Memory B cell (primary cell): ENCODE measurements at regions not wholly inside any gene's neighbourhood (a gene's known extent, or its start where the extent isn't known, plus 50 kb on each side); places are given as distances from the start of the nearest gene placed in this dataset.

Experiments used
- ATAC-seq: fragments of 150-1000 bp; cut with Tn5 transposase; 2 replicates; pipeline ENCODE4 v1.10.0; 2021; ENCODE audit warnings: low read depth, mild to moderate bottlenecking, moderate library complexity
- DNase-seq, 2 donors: peaks; one replicate each; pipeline ENCODE4 v3.0.0; 2022; ENCODE audit warnings: low spot score in 2 of 2
- H3K27ac Mint-ChIP-seq: one replicate; pipeline ENCODE4 v1.8.0; 2022; ENCODE audit warnings: mild to moderate bottlenecking, moderate library complexity, mixed read lengths
- H3K27me3 Mint-ChIP-seq: one replicate; pipeline ENCODE4 v1.8.0; 2022; ENCODE audit warnings: mixed read lengths
- H3K36me3 Mint-ChIP-seq: one replicate; pipeline ENCODE4 v1.8.0; 2022; ENCODE audit warnings: mild to moderate bottlenecking, mixed read lengths
- H3K4me1 Mint-ChIP-seq: one replicate; pipeline ENCODE4 v1.8.0; 2022; ENCODE audit warnings: mixed read lengths
- H3K4me3 Mint-ChIP-seq: one replicate; pipeline ENCODE4 v1.8.0; 2022; ENCODE audit warnings: mild to moderate bottlenecking, moderate library complexity, mixed read lengths
- H3K9me3 Mint-ChIP-seq: one replicate; pipeline ENCODE4 v1.8.0; 2022; ENCODE audit warnings: mixed read lengths

- Mint-ChIP-seq H3K9me3 (peaks cover 3% of the 10 kb centered on the region), H3K4me3 (no peak overlapping the region), H3K27me3 (no peaks in the 10 kb centered on the region), H3K27ac (no peak overlapping the region), H3K4me1 (no peaks in the 10 kb centered on the region), H3K36me3 (no peaks in the 10 kb centered on the region)
- no peak for ATAC-seq
- no peak for DNase-seq
Observed at GRCh38 chr12:84767079-84767478, 145.5 kb downstream of the SLC6A15 start.

GRCh38 chr12:84766375-84766774 lies 146.2 kb downstream of the SLC6A15 start:
- H3K36me3 Mint-ChIP-seq, result no peaks in the 10 kb centered on the region
- DNase-seq (no peak), ATAC-seq (no peak)
- H3K4me1 Mint-ChIP-seq, result no peaks in the 10 kb centered on the region
- no peak overlapping the region for H3K27ac Mint-ChIP-seq
- no peaks in the 10 kb centered on the region for H3K27me3 Mint-ChIP-seq
- no peak overlapping the region for H3K4me3 Mint-ChIP-seq
- H3K9me3 Mint-ChIP-seq, result peaks cover 5% of the 10 kb centered on the region

GRCh38 chr12:84764001-84764400 lies 148.6 kb downstream of the SLC6A15 start:
- no peaks in the 10 kb centered on the region for H3K4me1 Mint-ChIP-seq
- no peaks in the 10 kb centered on the region for H3K36me3 Mint-ChIP-seq
- no peaks in the 10 kb centered on the region for H3K27me3 Mint-ChIP-seq
- peaks cover 2% of the 10 kb centered on the region for H3K9me3 Mint-ChIP-seq
- ATAC-seq (no peak), DNase-seq (no peak)
- H3K4me3 Mint-ChIP-seq, result no peak overlapping the region
- H3K27ac Mint-ChIP-seq, result no peak overlapping the region

- H3K27ac Mint-ChIP-seq, result no peak overlapping the region
- no peaks in the 10 kb centered on the region for H3K36me3 Mint-ChIP-seq
- no peaks in the 10 kb centered on the region for H3K4me1 Mint-ChIP-seq
- DNase-seq (no peak), ATAC-seq (no peak)
- no peaks in the 10 kb centered on the region for H3K27me3 Mint-ChIP-seq
- H3K4me3 Mint-ChIP-seq, result no peak overlapping the region
- peaks cover 2% of the 10 kb centered on the region for H3K9me3 Mint-ChIP-seq
Observed at GRCh38 chr12:84763107-84763506, 149.5 kb downstream of the SLC6A15 start.

GRCh38 chr12:84760091-84760865 lies 152.3 kb downstream of the SLC6A15 start:
- Mint-ChIP-seq H3K4me3 (no peak overlapping the region), H3K4me1 (no peaks in the 10 kb centered on the region), H3K9me3 (peaks cover 2% of the 10 kb centered on the region), H3K27me3 (no peaks in the 10 kb centered on the region), H3K36me3 (no peaks in the 10 kb centered on the region), H3K27ac (no peak overlapping the region)
- DNase-seq (no peak), ATAC-seq (no peak)

- ATAC-seq (no peak), DNase-seq (no peak)
- no peaks in the 10 kb centered on the region for H3K36me3 Mint-ChIP-seq
- no peak overlapping the region for H3K27ac Mint-ChIP-seq
- H3K9me3 Mint-ChIP-seq, result peaks cover 2% of the 10 kb centered on the region
- H3K27me3 Mint-ChIP-seq, result no peaks in the 10 kb centered on the region
- H3K4me1 Mint-ChIP-seq, result no peaks in the 10 kb centered on the region
- H3K4me3 Mint-ChIP-seq, result no peak overlapping the region
Observed at GRCh38 chr12:84757978-84758377, 154.6 kb downstream of the SLC6A15 start.

GRCh38 chr12:84756961-84757360 lies 155.6 kb downstream of the SLC6A15 start:
- Mint-ChIP-seq H3K9me3 (peaks cover under 1% of the 10 kb centered on the region), H3K4me1 (no peaks in the 10 kb centered on the region), H3K36me3 (no peaks in the 10 kb centered on the region), H3K27me3 (no peaks in the 10 kb centered on the region), H3K27ac (no peak overlapping the region), H3K4me3 (no peak overlapping the region)
- DNase-seq (no peak), ATAC-seq (no peak)

GRCh38 chr12:84745127-84745526 lies 167.5 kb downstream of the SLC6A15 start:
- H3K9me3 Mint-ChIP-seq, result no peaks in the 10 kb centered on the region
- no peak for ATAC-seq
- no peak overlapping the region for H3K4me3 Mint-ChIP-seq
- H3K36me3 Mint-ChIP-seq, result no peaks in the 10 kb centered on the region
- H3K27me3 Mint-ChIP-seq, result no peaks in the 10 kb centered on the region
- no peak for DNase-seq
- no peaks in the 10 kb centered on the region for H3K4me1 Mint-ChIP-seq
- H3K27ac Mint-ChIP-seq, result no peak overlapping the region

GRCh38 chr12:84741692-84742091 lies 170.9 kb downstream of the SLC6A15 start:
- Mint-ChIP-seq H3K36me3 (no peaks in the 10 kb centered on the region), H3K27ac (no peak overlapping the region), H3K4me3 (no peak overlapping the region), H3K4me1 (no peaks in the 10 kb centered on the region), H3K27me3 (no peaks in the 10 kb centered on the region), H3K9me3 (no peaks in the 10 kb centered on the region)
- no peak for DNase-seq
- ATAC-seq, result no peak

GRCh38 chr12:84741031-84741430 lies 171.6 kb downstream of the SLC6A15 start:
- no peaks in the 10 kb centered on the region for H3K27me3 Mint-ChIP-seq
- H3K27ac Mint-ChIP-seq, result no peak overlapping the region
- no peaks in the 10 kb centered on the region for H3K4me1 Mint-ChIP-seq

GRCh38 chr12:84740602-84741001 lies 172.0 kb downstream of the SLC6A15 start:
- Mint-ChIP-seq H3K4me1 (no peaks in the 10 kb centered on the region), H3K27ac (no peak overlapping the region), H3K27me3 (no peaks in the 10 kb centered on the region), H3K36me3 (no peaks in the 10 kb centered on the region), H3K4me3 (no peak overlapping the region), H3K9me3 (no peaks in the 10 kb centered on the region)
- ATAC-seq (no peak), DNase-seq (no peak)

More at GRCh38 chr12:84741031-84741430, 171.6 kb downstream of the SLC6A15 start:
- Mint-ChIP-seq H3K4me3 (no peak overlapping the region), H3K9me3 (no peaks in the 10 kb centered on the region), H3K36me3 (no peaks in the 10 kb centered on the region)
- DNase-seq, result no peak
- no peak for ATAC-seq

- Mint-ChIP-seq H3K9me3 (no peaks in the 10 kb centered on the region), H3K4me3 (no peak overlapping the region), H3K36me3 (no peaks in the 10 kb centered on the region), H3K4me1 (no peaks in the 10 kb centered on the region), H3K27ac (no peak overlapping the region), H3K27me3 (no peaks in the 10 kb centered on the region)
- ATAC-seq, result no peak
- no peak for DNase-seq
Observed at GRCh38 chr12:84738481-84738972, 174.1 kb downstream of the SLC6A15 start.

GRCh38 chr12:84732828-84733340 lies 179.7 kb downstream of the SLC6A15 start:
- Mint-ChIP-seq H3K27ac (no peak overlapping the region), H3K4me3 (no peak overlapping the region), H3K36me3 (no peaks in the 10 kb centered on the region), H3K9me3 (no peaks in the 10 kb centered on the region), H3K4me1 (no peaks in the 10 kb centered on the region), H3K27me3 (no peaks in the 10 kb centered on the region)
- ATAC-seq, result no peak
- no peak for DNase-seq

- H3K9me3 Mint-ChIP-seq, result peaks cover under 1% of the 10 kb centered on the region
- no peaks in the 10 kb centered on the region for H3K4me1 Mint-ChIP-seq
- no peak overlapping the region for H3K27ac Mint-ChIP-seq
- no peaks in the 10 kb centered on the region for H3K27me3 Mint-ChIP-seq
- H3K4me3 Mint-ChIP-seq, result no peak overlapping the region
- no peak for ATAC-seq
- no peaks in the 10 kb centered on the region for H3K36me3 Mint-ChIP-seq
- DNase-seq, result no peak
Observed at GRCh38 chr12:84730561-84731162, 181.9 kb downstream of the SLC6A15 start.
